HepG2 (cell line): ENCODE measurements at regions not wholly inside any gene's neighbourhood (a gene's known extent, or its start where the extent isn't known, plus 50 kb on each side); places are given as distances from the start of the nearest gene placed in this dataset.

Experiments used
- ATAC-seq: fragments of 200-7000 bp; cut with Tn5 transposase; 3 replicates; pipeline ENCODE4 v1.9.1; 2020; ENCODE audit warnings: mild to moderate bottlenecking, moderate library complexity
- BruUV-seq: library from RNA; stranded (reverse); fragments of 400-500 nt; replicated peaks from 2 replicates; lab custom pipeline; 2021; lab: Mats Ljungman, UMichigan
- CTCF ChIA-PET: fragments of 300-600 bp; formaldehyde crosslinking; extraction: SDS; loops from one replicate; lab custom pipeline; 2021; ENCODE audit warnings: low total read pairs, inconsistent platforms, low intra/inter-chr PET ratio; lab: Yijun Ruan, JAX
- POLR2A ChIA-PET: fragments of 350-600 bp; sonication (Branson Sonifier 250); formaldehyde crosslinking; loops from one replicate; lab custom pipeline; 2020; ENCODE audit warnings: antibody characterized with exemption, inconsistent platforms; lab: Yijun Ruan, JAX
- DNase-seq: peaks from one replicate; pipeline ENCODE4 v3.0.0-alpha.2; 2015; ENCODE audit warnings: low spot score
- FAIRE-seq: peaks from 3 replicates; lab custom pipeline; 2011; peaks lifted over from hg19 to GRCh38; lab: Jason Lieb, UNC
- H2AFZ ChIP-seq: one replicate; pipeline ENCODE4 v1.6.1; 2011; ENCODE audit warnings: low read length, inconsistent platforms
- H3K27ac ChIP-seq: fragments of 300-600 bp; 3 replicates; pipeline ENCODE4 v1.8.0; 2011; ENCODE audit warnings: mixed run types, mild to moderate bottlenecking, mixed read lengths, low read length, inconsistent platforms; ENCODE audit not compliant: insufficient read depth; ENCODE audit errors: extremely low read length
- H3K27me3 ChIP-seq, 2 experiments: fragments of 200-600 bp in 1 of 2; 2 replicates in 1 of 2; 3 replicates in 1 of 2; pipeline versions ENCODE4 v1.6.0 to v1.8.0; 2011; ENCODE audit warnings: low read length in 2 of 2, mild to moderate bottlenecking in 2 of 2, moderate library complexity in 2 of 2, inconsistent platforms in 1 of 2; ENCODE audit not compliant: insufficient read depth in 2 of 2, control insufficient read depth in 1 of 2
- H3K36me3 ChIP-seq, 2 experiments: fragments of 200-600 bp in 1 of 2; replicated peaks in 1 of 2; 2 replicates in 1 of 2; 3 replicates in 1 of 2; pipeline versions ENCODE4 v1.5.1 to v1.8.0; 2011; ENCODE audit warnings: low read length in 2 of 2, inconsistent platforms in 1 of 2; ENCODE audit not compliant: insufficient read depth in 2 of 2, control insufficient read depth in 1 of 2
- H3K4me1 ChIP-seq: 2 replicates; pipeline ENCODE4 v1.5.1; 2012; ENCODE audit warnings: low read length, inconsistent platforms; ENCODE audit not compliant: insufficient read depth
- H3K4me2 ChIP-seq: 2 replicates; pipeline ENCODE4 v1.6.0; 2011; ENCODE audit warnings: low read depth, low read length, inconsistent platforms
- H3K4me3 ChIP-seq, 3 experiments: fragments of 200-600 bp in 1 of 3; sonication (generic), shearing (Covaris generic) in 1 of 3; replicated peaks in 1 of 3; 2 replicates each; pipeline ENCODE4 v1.5.1; 2011 to 2016; ENCODE audit warnings: low read length in 3 of 3, inconsistent platforms in 2 of 3, low read depth in 2 of 3, mild to moderate bottlenecking in 2 of 3, control low read depth in 1 of 3, mixed read lengths in 1 of 3; ENCODE audit not compliant: insufficient read depth in 1 of 3
- H3K79me2 ChIP-seq: one replicate; pipeline ENCODE4 v1.6.1; 2011; ENCODE audit warnings: low read length, inconsistent platforms; ENCODE audit not compliant: insufficient read depth
- H3K9ac ChIP-seq: 2 replicates; pipeline ENCODE4 v1.6.0; 2011; ENCODE audit warnings: mild to moderate bottlenecking, low read depth, low read length, inconsistent platforms; ENCODE audit not compliant: insufficient read depth
- H3K9me3 ChIP-seq: 2 replicates; pipeline ENCODE4 v1.5.1; 2012; ENCODE audit warnings: mild to moderate bottlenecking, low read length
- H4K20me1 ChIP-seq: 2 replicates; pipeline ENCODE4 v1.6.0; 2011; ENCODE audit warnings: inconsistent platforms, mild to moderate bottlenecking, low read length, moderate library complexity; ENCODE audit not compliant: insufficient read depth
- IKZF1 ChIP-seq: fragments of 450-650 bp; IDR thresholded peaks from 2 replicates; pipeline ENCODE4 v1.7.1; 2016
- MIER2 ChIP-seq: IDR thresholded peaks from 2 replicates; pipeline ENCODE4 v1.6.1; 2016; ENCODE audit warnings: missing biosample characterization, missing genetic modification reagents
- PRPF4 ChIP-seq: fragments of 200-400 bp; formaldehyde crosslinking; IDR thresholded peaks from 2 replicates; pipeline ENCODE4 v1.6.1; 2016; ENCODE audit warnings: low read length, low read depth; ENCODE audit not compliant: poor library complexity, severe bottlenecking
- ZBTB42 ChIP-seq: sonication (generic); formaldehyde crosslinking; IDR thresholded peaks from 2 replicates; pipeline ENCODE4 v1.5.0; 2020; ENCODE audit warnings: mild to moderate bottlenecking, missing genetic modification reagents
- ZIK1 ChIP-seq: sonication (generic); formaldehyde crosslinking; IDR thresholded peaks from 2 replicates; pipeline ENCODE4 v1.5.0; 2020; ENCODE audit warnings: mild to moderate bottlenecking, low read depth, missing genetic modification reagents, borderline replicate concordance
- ZNF318 ChIP-seq: sonication (generic); formaldehyde crosslinking; IDR thresholded peaks from 2 replicates; pipeline ENCODE4 v1.4.0; 2020; ENCODE audit warnings: mild to moderate bottlenecking, missing genetic modification reagents
- ZNF367 ChIP-seq: sonication (generic); formaldehyde crosslinking; IDR thresholded peaks from 2 replicates; pipeline ENCODE4 v1.4.0; 2020; ENCODE audit warnings: missing genetic modification reagents, borderline replicate concordance
- ZNF841 ChIP-seq: sonication (generic); formaldehyde crosslinking; IDR thresholded peaks from 2 replicates; pipeline ENCODE4 v1.8.1; 2023; ENCODE audit warnings: missing genetic modification reagents, borderline replicate concordance
- WGBS: methylation state at CpG from one replicate; pipeline ENCODE4 v1.1.6; 2017; ENCODE audit warnings: low lambda C conversion rate; 5-methylcytosine and 5-hydroxymethylcytosine counted together
- in situ Hi-C: cut with HindIII; loops from 2 replicates; pipeline ENCODE4 v1.10.0; 2017; ENCODE audit warnings: low pct_unique_long_range_greater_than_20kb; ENCODE audit not compliant: extremely low pct_ligation_motif_present
- intact Hi-C: fragments of 100-400 bp; cut with micrococcal nuclease; formaldehyde crosslinking; loops from one replicate; pipeline ENCODE4 v1.10.0; 2022; ENCODE audit not compliant: unreplicated experiment

DNA sequence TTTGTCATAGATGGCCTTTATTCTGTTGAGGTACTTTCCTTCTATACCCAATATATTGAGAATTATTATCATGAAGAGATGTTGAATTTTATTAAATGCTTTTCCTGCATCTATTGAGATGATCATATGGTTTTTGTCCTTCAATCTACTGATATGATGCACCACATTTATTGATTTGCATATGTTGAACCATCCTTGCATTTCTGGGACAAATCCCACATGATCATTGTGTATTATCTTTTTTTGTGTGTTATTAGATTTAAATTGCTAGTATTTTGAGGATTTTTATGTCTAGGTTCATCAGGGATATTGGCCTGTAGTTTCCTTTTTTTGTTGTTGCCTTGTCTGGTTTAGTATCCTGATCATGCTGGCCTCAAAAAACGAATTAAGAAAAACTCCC is 124.5 kb upstream of the CES5A start (continued):
- no peak for TF ChIP-seq ZBTB42 (CRISPR knock-in tag)
- TF ChIP-seq, all 625 proteins: peak for 0

- FAIRE-seq (no peak), DNase-seq (no peak), ATAC-seq (no peak)
- CTCF ChIA-PET: no interaction called here
- in situ Hi-C loops: no loop called here
- intact Hi-C loops: no loop called here
- Histone ChIP-seq H3K79me2 (no peaks in the 10 kb centered on the region), H3K9ac (no peak overlapping the region), H4K20me1 (no peaks in the 10 kb centered on the region), H3K4me2 (no peak overlapping the region), H3K4me1 (no peaks in the 10 kb centered on the region), H3K36me3 (no peaks in the 10 kb centered on the region), H2AFZ (no peak overlapping the region), H3K9me3 (no peaks in the 10 kb centered on the region), H3K4me3 (no peak overlapping the region), H3K27me3 (no peaks in the 10 kb centered on the region), H3K27ac (no peak overlapping the region)
- no TSS peak for BruUV-seq
- WGBS: 2% methylated on average over 3 of the region's 3 CpGs
- TF ChIP-seq ZNF318 (CRISPR knock-in tag): no peak
- no peak for TF ChIP-seq IKZF1
- TF ChIP-seq ZNF367 (CRISPR knock-in tag): no peak
- no peak for TF ChIP-seq ZIK1 (CRISPR knock-in tag)
- TF ChIP-seq PRPF4: no peak
- no peak for TF ChIP-seq ZNF841 (CRISPR knock-in tag)
- no peak for TF ChIP-seq MIER2 (CRISPR knock-in tag)
- POLR2A ChIA-PET: no interaction called here
Measured at GRCh38 chr16:55993088-55993487, 117.9 kb upstream of the CES5A start.
